ENCODE measurements at regions not wholly inside any gene's neighbourhood (a gene's known extent, or its start where the extent isn't known, plus 50 kb on each side); places are given as distances from the start of the nearest gene placed in this dataset.

GRCh38 chr15:69579950-69580618, 127.5 kb downstream of the RPLP1 start:
- WGBS, 2 donors: 79 to 81% methylated on average over 7 of the region's 7 CpGs
- peaks cover 0 to 20% (median 11%) of the 10 kb centered on the region in 7 donors for H3K27me3 ChIP-seq
- no peak overlapping the region for H3K27ac ChIP-seq
- no peak for TF ChIP-seq CTCF (IDR thresholded peaks at IDR 0.05)
- peaks cover 0 to 25% (median 0%) of the 10 kb centered on the region in 9 donors for H3K4me1 ChIP-seq
- intact Hi-C loops (cut with DNase I): loop anchor here in 8 of 10 donors (5.0 to 10.0 kb wide), 7 partner anchors 72 to 907 kb away; partner anchors contain the start of gene TLE3 (in 1 of the 8)
- DNase-seq (no peak), ATAC-seq (no peak)
- no peaks in the 10 kb centered on the region for H3K36me3 ChIP-seq
- no peaks in the 10 kb centered on the region for H3K9me3 ChIP-seq
- no peak overlapping the region for H3K4me3 ChIP-seq

- DNase-seq (no peak), ATAC-seq (peak in 7 of 8 donors; percentile 51 to 81 (median 59))
- no peak overlapping the region for H3K27ac ChIP-seq
- no peaks in the 10 kb centered on the region for H3K9me3 ChIP-seq
- H3K36me3 ChIP-seq: no peaks in the 10 kb centered on the region
- H3K4me3 ChIP-seq: no peak overlapping the region
- H3K4me1 ChIP-seq: peaks cover 0 to 17% (median 0%) of the 10 kb centered on the region in 9 donors
- WGBS, 2 donors: 48 to 60% methylated on average over 3 of the region's 3 CpGs
- TF ChIP-seq CTCF (IDR thresholded peaks at IDR 0.05): no peak
- H3K27me3 ChIP-seq: peaks cover 0 to 7% (median 0%) of the 10 kb centered on the region in 7 donors
- intact Hi-C loops (cut with DNase I): no loop called here
Observed at GRCh38 chr15:69583626-69584025, 131.0 kb downstream of the RPLP1 start.

GRCh38 chr15:69585937-69586336, 133.3 kb downstream of the RPLP1 start:
- Histone ChIP-seq H3K36me3 (no peaks in the 10 kb centered on the region), H3K4me1 (peaks cover 0 to 17% (median 0%) of the 10 kb centered on the region in 9 donors), H3K4me3 (no peak overlapping the region), H3K27me3 (no peaks in the 10 kb centered on the region), H3K27ac (no peak overlapping the region), H3K9me3 (no peaks in the 10 kb centered on the region)
- intact Hi-C loops (cut with DNase I): no loop called here
- WGBS, 2 donors: 64 to 77% methylated on average over 3 of the region's 3 CpGs
- ATAC-seq (no peak), DNase-seq (no peak)
- no peak for TF ChIP-seq CTCF (IDR thresholded peaks at IDR 0.05)

GRCh38 chr15:69586721-69587120, 134.1 kb downstream of the RPLP1 start:
- DNase-seq (no peak), ATAC-seq (no peak)
- WGBS, 2 donors: 94% methylated on average over 9 of the region's 9 CpGs
- Histone ChIP-seq H3K27ac (no peak overlapping the region), H3K9me3 (no peaks in the 10 kb centered on the region), H3K36me3 (no peaks in the 10 kb centered on the region), H3K4me3 (no peak overlapping the region), H3K4me1 (peaks cover 0 to 17% (median 0%) of the 10 kb centered on the region in 9 donors), H3K27me3 (no peaks in the 10 kb centered on the region)
- TF ChIP-seq CTCF (IDR thresholded peaks at IDR 0.05): no peak
- intact Hi-C loops (cut with DNase I): no loop called here

All from heart right ventricle (tissue), 16 donors.